B cell (primary cell): ENCODE measurements at regions not wholly inside any gene's neighbourhood (a gene's known extent, or its start where the extent isn't known, plus 50 kb on each side); places are given as distances from the start of the nearest gene placed in this dataset.

Experiments
- EZH2 ChIP-seq: IDR thresholded peaks from 2 replicates; pipeline ENCODE4 v1.6.1; 2012; ENCODE audit warnings: borderline replicate concordance, low read depth, mild to moderate bottlenecking, moderate library complexity, low read length; ENCODE audit not compliant: insufficient read depth, poor library complexity, severe bottlenecking
- TF ChIP-seq, protein P1 (sequence below): fragments of 200-600 bp; IDR thresholded peaks from one replicate; pipeline ENCODE4 v1.8.0; 2022; ENCODE audit warnings: antibody characterized with exemption, mild to moderate bottlenecking

DNA sequence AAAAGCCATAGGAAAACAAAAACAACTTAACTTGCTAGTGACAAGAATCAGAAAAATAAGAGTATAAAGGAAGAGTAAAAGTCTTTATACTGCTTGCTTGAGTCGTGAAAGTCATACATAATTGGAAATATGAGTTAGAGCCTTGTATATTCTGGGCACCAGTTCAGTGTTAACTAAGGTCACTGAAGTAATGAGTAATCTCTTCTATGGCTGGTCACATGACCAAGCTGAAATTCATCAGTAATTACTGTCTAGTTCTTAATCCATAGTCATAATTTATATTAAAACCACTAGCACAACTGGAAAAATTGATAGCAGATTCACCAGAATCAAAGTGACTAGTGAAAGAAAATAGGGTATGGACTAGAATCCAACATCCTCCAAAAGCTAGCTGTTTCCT is 84.4 kb upstream of the SLC5A12 start:
- TF ChIP-seq, protein P1, sequence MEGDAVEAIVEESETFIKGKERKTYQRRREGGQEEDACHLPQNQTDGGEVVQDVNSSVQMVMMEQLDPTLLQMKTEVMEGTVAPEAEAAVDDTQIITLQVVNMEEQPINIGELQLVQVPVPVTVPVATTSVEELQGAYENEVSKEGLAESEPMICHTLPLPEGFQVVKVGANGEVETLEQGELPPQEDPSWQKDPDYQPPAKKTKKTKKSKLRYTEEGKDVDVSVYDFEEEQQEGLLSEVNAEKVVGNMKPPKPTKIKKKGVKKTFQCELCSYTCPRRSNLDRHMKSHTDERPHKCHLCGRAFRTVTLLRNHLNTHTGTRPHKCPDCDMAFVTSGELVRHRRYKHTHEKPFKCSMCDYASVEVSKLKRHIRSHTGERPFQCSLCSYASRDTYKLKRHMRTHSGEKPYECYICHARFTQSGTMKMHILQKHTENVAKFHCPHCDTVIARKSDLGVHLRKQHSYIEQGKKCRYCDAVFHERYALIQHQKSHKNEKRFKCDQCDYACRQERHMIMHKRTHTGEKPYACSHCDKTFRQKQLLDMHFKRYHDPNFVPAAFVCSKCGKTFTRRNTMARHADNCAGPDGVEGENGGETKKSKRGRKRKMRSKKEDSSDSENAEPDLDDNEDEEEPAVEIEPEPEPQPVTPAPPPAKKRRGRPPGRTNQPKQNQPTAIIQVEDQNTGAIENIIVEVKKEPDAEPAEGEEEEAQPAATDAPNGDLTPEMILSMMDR = no peak
- no peak for TF ChIP-seq EZH2
